Dendritic cell treated with granulocyte-macrophage colony-stimulating factor and Interleukin-4, amounts not matched to agents 40 ng/mL and 50 ng/mL, for 4 days (primary cell): ENCODE measurements at regions not wholly inside any gene's neighbourhood (a gene's known extent, or its start where the extent isn't known, plus 50 kb on each side); places are given as distances from the start of the nearest gene placed in this dataset.

Experiments
- H3K27ac Mint-ChIP-seq: one replicate; pipeline ENCODE4 v1.8.0; 2022; ENCODE audit warnings: mild to moderate bottlenecking, mixed read lengths
- H3K27me3 Mint-ChIP-seq: one replicate; pipeline ENCODE4 v1.8.0; 2022; ENCODE audit warnings: mild to moderate bottlenecking, mixed read lengths
- H3K36me3 Mint-ChIP-seq: one replicate; pipeline ENCODE4 v1.8.0; 2022; ENCODE audit warnings: low read depth, mixed read lengths
- H3K4me1 Mint-ChIP-seq: one replicate; pipeline ENCODE4 v1.8.0; 2022; ENCODE audit warnings: low read depth, mixed read lengths
- H3K4me3 Mint-ChIP-seq: one replicate; pipeline ENCODE4 v1.8.0; 2022; ENCODE audit warnings: mild to moderate bottlenecking, moderate library complexity, mixed read lengths
- H3K9me3 Mint-ChIP-seq: one replicate; pipeline ENCODE4 v1.8.0; 2022; ENCODE audit warnings: mixed read lengths
- intact Hi-C: fragments of 100-400 bp; cut with micrococcal nuclease; formaldehyde crosslinking; loops from one replicate; pipeline ENCODE4 v1.15.0; 2022

DNA sequence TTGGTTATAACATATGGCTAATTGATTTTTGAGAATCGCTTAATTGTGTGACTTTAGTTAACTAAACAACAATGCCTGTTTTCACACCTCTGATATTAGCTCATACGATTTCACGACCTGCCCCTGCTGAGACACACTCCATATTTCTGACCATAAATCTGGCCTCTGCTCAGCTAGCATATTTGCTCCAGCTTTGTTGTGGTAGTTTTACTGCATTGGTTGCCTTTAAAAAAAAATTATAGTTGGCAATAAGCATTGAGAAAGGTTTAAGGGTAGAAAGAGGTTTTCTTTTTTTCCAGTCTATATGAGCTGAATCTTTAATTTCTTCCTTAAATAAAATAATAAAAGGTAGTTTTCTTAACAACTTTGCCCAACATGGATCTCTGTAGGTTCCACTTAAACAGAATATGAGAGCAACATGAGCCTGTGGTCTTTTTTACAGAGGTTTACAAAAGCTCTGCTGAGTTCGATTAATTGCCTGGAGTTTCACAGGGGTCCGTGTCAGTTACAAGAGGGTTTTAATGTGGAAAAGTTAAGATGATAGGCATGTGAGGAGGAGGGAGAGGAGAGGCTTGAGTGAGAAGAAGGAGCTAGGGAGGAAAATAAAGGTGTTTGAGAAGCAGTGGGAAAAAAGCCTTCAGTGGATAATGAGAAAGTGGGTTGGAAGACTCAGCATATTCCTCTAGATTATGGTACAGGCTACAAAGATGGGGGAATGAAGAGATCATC is 318.2 kb downstream of the CXCL12 start:
- H3K27me3 Mint-ChIP-seq: no peaks in the 10 kb centered on the region
- H3K4me3 Mint-ChIP-seq: no peak overlapping the region
- H3K36me3 Mint-ChIP-seq: no peaks in the 10 kb centered on the region
- H3K4me1 Mint-ChIP-seq: no peaks in the 10 kb centered on the region
- H3K27ac Mint-ChIP-seq: no peak overlapping the region
- intact Hi-C loops: no loop called here
- no peaks in the 10 kb centered on the region for H3K9me3 Mint-ChIP-seq

DNA sequence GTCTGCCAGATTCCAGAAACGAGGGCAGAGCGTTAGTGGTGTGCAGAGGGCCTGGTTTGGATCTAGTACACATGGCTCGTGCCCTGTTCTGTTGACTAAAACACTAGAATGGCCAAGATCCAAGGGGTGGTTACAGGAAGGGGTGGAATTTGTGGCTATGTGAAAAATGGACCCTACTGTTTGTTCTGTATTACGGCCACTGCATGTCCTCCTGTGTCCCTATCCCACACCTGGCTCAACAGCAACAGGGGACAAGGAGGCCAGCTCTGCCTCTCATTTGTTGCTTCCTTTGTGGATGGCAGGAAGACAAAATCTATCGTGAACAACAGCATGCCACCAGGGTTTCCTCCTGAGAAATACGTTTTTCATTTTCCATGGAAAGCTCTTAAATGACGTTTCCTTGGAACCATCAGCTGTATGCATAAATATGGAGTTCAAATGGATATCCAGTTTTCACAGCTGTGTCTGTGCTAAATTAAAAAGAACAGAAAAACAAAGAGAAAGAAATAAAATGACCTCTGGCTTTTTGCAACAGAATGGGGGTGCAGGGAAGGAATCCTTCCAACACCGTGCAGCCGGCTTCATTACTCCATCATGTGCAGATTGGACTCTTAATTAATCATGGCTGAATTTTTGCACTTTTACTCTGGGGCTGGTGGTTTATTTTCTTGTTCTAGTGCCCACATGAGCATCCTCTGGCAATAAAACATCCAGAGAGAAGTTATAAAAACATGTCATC is 318.9 kb downstream of the CXCL12 start:
- Mint-ChIP-seq H3K36me3 (no peaks in the 10 kb centered on the region), H3K27me3 (no peaks in the 10 kb centered on the region), H3K4me1 (no peaks in the 10 kb centered on the region), H3K9me3 (no peaks in the 10 kb centered on the region), H3K4me3 (no peak overlapping the region), H3K27ac (no peak overlapping the region)
- intact Hi-C loops: no loop called here

DNA sequence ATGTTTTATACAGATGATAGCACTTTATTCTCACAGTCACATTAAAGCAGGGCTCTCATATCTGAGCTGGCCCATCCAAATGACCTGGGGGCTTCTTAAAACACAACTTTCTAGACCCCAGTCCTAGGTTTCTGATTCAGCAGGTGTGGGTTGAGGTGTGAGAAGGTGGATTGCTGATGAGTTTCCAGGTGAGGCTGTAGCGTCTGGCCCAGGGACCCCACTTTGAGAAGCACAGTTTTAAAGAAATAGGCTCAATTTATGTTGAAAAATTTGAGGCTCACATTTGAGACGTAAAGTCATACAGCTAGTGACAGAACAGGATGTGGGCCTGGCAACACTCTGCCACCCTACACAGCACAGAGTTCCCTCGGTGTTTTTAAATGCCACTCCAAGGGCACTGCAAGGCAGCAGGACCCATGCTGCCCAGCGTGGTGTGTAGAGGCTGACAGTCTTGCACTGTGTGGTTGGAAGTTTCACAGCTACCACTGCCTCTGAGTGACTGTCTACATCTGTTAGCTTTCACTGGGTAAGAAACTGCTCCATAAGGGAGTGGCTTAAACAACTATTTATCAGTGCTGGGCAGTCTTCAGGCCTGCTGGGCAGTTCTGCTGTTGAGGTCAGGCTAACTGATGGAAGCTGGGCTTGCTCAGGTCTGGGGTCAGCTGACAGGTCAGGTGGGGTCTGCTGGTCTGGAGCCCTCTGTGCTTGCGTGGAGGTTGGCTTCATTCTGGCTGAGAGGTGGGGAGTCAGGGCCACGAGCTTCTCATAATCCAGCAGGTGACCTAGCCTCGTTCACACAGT is 319.7 kb downstream of the CXCL12 start:
- Mint-ChIP-seq H3K36me3 (no peaks in the 10 kb centered on the region), H3K27ac (no peak overlapping the region), H3K4me3 (no peak overlapping the region), H3K4me1 (no peaks in the 10 kb centered on the region), H3K9me3 (no peaks in the 10 kb centered on the region), H3K27me3 (no peaks in the 10 kb centered on the region)
- intact Hi-C loops: no loop called here

DNA sequence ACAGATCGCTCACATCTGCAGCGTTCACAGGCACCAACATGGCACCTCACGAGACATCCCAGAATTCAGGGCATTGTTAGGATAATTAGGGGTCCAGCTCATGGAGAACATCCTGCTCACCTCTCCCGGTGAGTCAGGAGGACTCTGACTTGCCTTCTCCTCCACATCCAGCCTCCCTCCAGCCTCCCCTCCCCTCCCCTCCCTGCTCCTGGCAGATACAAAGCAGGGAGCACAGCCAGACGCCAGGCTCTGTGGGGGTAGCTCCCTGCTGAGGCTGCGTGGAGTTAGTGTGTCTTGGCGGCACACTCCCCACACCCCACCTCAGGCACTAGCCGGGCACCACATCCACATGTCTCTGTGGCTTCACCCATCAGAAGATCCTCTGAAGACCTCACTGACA is 320.6 kb downstream of the CXCL12 start:
- H3K27ac Mint-ChIP-seq: no peak overlapping the region
- no peaks in the 10 kb centered on the region for H3K9me3 Mint-ChIP-seq
- no peak overlapping the region for H3K4me3 Mint-ChIP-seq
- no peaks in the 10 kb centered on the region for H3K36me3 Mint-ChIP-seq
- intact Hi-C loops: no loop called here
- H3K4me1 Mint-ChIP-seq: no peaks in the 10 kb centered on the region
- no peaks in the 10 kb centered on the region for H3K27me3 Mint-ChIP-seq

DNA sequence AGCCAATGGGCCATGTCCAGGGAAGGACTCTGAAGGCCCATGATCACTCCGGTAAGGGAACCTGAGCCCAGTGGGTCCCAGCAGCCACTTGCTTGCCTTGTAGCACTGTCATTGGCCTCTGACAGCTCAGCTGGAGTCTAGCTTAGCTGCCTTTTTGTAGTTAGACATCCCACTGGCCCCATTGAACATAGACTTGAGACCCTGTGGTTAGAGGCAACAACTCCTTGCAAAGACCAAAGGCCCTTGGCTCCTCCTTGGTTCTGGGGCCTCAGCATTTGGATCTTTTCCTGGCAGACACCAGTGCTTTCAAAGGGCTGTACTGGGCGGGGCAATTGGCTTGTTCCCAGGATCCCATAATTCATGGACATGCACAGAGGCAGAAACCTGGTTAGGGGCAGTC is 321.2 kb downstream of the CXCL12 start:
- no peak overlapping the region for H3K27ac Mint-ChIP-seq
- no peaks in the 10 kb centered on the region for H3K27me3 Mint-ChIP-seq
- no peaks in the 10 kb centered on the region for H3K4me1 Mint-ChIP-seq
- intact Hi-C loops: no loop called here
- H3K9me3 Mint-ChIP-seq: no peaks in the 10 kb centered on the region
- no peak overlapping the region for H3K4me3 Mint-ChIP-seq
- no peaks in the 10 kb centered on the region for H3K36me3 Mint-ChIP-seq

DNA sequence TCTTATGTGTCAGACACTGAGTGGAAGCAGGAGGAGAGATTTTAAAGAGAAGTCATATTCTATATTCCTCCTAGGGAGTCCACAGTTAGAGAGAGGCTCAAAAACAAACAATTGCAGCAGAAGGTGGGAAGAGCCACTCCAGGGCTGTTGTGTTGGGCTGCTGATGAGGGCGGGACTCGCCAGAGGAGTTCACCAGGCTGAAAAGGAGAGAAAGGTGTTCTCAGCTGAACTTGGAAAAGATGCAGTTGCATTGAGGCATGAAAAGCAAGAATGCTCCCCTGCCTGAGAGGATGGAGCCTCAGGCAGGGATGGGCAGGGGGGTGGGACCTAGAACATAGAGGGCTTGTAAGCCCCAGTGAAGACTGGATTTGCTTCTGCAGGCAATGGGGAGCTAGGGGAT is 324.2 kb downstream of the CXCL12 start:
- Mint-ChIP-seq H3K36me3 (no peaks in the 10 kb centered on the region), H3K27me3 (no peaks in the 10 kb centered on the region), H3K4me3 (no peak overlapping the region), H3K4me1 (no peaks in the 10 kb centered on the region), H3K27ac (no peak overlapping the region), H3K9me3 (no peaks in the 10 kb centered on the region)
- intact Hi-C loops: no loop called here

DNA sequence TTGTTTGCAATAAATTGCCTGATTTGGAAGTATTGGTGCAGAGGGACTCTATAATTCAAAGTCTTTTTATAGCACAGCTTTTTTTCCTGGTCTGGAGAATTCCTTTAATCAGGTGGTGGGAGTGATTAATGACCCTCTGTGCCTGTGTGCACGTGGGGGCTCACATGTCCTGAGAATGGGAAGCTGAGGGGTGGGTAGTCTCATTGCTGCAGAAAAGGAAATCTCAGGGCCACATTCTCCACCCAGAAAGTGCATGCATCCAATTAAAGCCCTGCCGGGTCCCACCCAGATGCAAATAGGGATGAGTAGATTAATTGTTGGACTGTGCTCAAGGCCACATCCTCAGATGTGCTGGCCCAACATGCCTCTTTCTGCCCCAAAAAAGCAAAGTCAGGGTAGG is 324.7 kb downstream of the CXCL12 start:
- Mint-ChIP-seq H3K36me3 (no peaks in the 10 kb centered on the region), H3K4me1 (no peaks in the 10 kb centered on the region), H3K9me3 (no peaks in the 10 kb centered on the region), H3K4me3 (no peak overlapping the region), H3K27ac (no peak overlapping the region), H3K27me3 (no peaks in the 10 kb centered on the region)
- intact Hi-C loops: no loop called here

DNA sequence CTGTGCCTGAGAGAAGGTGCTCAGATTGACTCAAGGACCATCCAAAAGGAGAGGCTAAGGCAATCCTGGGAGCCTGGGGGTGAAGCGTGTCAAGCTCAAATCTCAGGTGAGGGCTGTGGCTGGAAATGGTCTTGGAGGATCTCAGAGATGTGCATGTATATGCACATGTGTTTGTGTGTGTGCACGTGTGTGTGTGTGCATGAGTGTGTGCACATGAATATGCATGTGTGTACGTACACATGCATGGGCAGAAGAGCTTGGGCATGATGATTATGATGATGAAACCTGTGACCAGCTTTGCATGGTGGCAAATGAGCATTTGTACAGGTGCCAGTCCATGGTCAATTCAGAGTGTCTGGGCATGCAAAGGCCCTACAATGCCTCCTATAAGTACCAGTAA is 326.6 kb downstream of the CXCL12 start:
- Mint-ChIP-seq H3K27ac (no peak overlapping the region), H3K4me3 (no peak overlapping the region), H3K36me3 (no peaks in the 10 kb centered on the region), H3K27me3 (no peaks in the 10 kb centered on the region), H3K9me3 (no peaks in the 10 kb centered on the region), H3K4me1 (no peaks in the 10 kb centered on the region)
- intact Hi-C loops: no loop called here

DNA sequence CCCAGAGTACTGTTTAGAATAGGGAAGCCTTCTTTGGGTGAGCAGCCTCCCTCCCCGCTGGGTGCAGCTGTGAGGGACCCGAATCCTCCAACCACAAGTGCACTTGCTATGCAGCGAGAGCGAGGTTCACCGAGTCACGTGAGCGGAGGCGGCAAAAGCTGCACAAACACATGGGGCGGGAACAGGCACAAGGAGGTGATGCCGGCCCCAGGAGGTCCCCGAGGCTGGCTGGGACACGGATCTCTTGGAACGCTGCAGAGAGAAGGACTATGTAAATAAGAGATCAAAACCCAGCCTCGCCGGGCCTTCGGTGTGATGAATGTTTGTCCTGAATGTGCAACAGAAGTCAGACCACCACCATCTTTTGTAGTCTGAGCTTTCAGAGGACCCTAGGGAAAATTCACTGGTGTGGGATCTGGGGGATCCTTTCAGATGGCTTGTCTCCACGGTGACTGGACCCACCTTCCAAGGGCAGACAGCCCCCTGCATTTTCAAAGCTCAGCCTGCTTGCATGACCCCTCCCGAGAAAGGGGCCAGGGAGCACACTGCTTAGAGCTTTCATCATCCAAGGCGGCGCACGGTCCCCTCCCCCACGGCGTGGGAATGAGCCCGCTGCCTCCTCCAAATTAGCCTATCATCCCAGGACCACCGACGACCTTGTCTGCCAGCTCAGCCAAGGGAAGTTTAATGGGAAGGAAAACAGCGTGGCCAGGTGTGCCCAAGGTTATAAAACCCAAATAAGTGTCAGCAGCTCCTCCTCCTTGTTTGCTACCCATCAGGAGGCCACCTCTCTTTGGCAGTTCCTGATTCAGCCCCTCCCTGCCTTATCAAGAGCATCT is 327.7 kb downstream of the CXCL12 start:
- intact Hi-C loops: no loop called here
- Mint-ChIP-seq H3K4me3 (no peak overlapping the region), H3K9me3 (no peaks in the 10 kb centered on the region), H3K36me3 (no peaks in the 10 kb centered on the region), H3K4me1 (no peaks in the 10 kb centered on the region), H3K27ac (no peak overlapping the region), H3K27me3 (no peaks in the 10 kb centered on the region)

DNA sequence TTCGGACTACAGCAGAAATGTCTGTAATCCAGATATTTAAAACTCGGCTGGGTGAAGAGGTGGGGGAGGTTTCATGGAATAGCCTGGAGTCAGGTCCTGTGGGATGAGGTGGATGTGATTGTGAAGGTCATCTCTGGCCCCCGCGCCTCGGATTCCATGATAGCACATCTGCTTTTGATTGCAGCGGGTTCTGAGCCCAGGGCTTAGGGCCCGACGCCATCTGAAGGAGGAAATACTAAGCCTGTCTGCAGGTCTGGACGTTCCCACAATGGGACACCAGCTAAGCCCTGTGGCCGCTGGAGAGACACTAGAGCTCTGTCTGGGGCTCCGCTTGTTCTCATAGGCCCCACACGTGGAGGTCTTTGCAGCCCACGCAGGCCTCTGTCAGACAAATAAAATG is 328.7 kb downstream of the CXCL12 start:
- Mint-ChIP-seq H3K36me3 (no peaks in the 10 kb centered on the region), H3K4me3 (no peak overlapping the region), H3K27me3 (no peaks in the 10 kb centered on the region), H3K4me1 (no peaks in the 10 kb centered on the region), H3K27ac (no peak overlapping the region), H3K9me3 (no peaks in the 10 kb centered on the region)
- intact Hi-C loops: no loop called here

DNA sequence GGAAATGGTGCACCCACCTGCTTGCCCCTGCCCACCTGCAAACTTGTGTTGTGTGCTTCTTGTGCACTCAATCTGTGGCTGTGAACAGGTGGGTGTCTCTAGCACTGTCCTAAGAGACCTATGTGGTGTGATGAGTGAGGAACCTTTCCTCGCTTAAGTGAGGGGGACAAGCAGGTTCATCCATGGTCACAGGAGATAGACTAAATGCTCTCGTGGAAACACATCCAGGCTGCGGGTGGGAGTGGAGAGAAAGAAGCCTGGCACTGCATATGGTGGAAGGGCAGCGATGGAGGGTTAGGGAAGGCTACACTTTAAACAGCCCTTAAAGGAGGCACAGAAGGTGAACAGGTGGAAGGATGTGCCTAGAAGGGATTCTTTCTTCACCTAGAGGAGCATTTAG is 330.9 kb downstream of the CXCL12 start:
- intact Hi-C loops: no loop called here
- H3K27ac Mint-ChIP-seq: no peak overlapping the region
- no peaks in the 10 kb centered on the region for H3K9me3 Mint-ChIP-seq
- no peak overlapping the region for H3K4me3 Mint-ChIP-seq
- H3K27me3 Mint-ChIP-seq: no peaks in the 10 kb centered on the region
- H3K4me1 Mint-ChIP-seq: no peaks in the 10 kb centered on the region
- no peaks in the 10 kb centered on the region for H3K36me3 Mint-ChIP-seq

DNA sequence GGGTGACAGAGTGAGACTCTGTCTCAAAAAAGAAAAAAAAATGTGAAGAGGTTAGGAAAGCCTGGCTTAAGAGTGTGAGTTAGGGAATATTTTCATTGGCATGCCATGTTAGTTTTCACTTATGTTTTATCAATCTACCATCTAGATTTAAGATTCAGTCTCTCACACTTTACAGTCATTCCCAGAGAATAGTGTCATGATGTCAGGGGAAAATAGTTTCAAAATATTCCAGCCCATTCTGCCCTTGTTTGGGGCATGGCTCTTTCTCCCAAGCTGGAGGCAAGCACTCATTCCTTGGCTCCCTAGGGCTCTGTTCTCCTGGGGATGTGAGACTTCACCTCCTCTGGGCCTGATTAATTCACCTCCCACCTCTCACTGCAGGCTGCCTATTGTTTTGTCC is 331.5 kb downstream of the CXCL12 start:
- no peak overlapping the region for H3K27ac Mint-ChIP-seq
- no peak overlapping the region for H3K4me3 Mint-ChIP-seq
- H3K9me3 Mint-ChIP-seq: no peaks in the 10 kb centered on the region
- H3K27me3 Mint-ChIP-seq: no peaks in the 10 kb centered on the region
- H3K36me3 Mint-ChIP-seq: no peaks in the 10 kb centered on the region
- no peaks in the 10 kb centered on the region for H3K4me1 Mint-ChIP-seq
- intact Hi-C loops: no loop called here

DNA sequence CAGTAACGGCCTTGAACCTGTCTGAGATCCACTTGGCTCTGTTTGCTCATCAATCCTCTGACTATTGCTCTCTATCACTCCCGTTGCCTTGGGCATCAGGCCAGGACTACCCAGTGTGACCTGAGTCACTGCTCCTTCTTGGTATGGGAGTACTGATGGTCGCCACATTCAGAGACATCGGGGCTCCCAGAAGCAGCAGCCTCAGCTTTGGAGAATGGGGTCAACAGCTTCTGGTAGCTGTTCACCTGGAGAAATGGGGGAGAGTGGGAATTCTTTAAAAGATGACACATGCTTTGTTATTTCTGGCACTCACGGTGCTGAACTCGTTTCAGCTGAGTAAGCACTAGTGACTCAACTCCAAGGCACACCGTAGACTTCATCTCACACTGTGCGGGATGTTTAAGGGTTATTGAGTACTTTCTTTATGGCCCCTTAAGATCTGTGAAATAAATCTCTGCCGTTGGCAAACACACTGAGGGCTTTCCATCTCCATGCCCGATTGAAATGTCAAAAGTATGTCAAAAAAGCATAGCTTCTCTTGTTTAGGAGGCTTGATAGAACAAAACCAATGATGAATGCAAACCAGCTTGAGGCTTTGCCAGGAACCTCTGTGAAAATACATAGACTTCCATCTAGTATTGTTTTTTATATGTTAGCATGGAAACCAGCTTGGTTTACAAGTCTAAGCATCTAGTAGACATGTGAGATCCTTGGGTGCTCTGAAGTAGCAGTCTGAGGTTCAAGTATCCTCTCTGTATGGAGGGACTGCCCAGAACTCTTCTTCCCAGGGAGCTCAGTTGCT is 333.1 kb downstream of the CXCL12 start:
- peaks cover 9% of the 10 kb centered on the region for H3K27me3 Mint-ChIP-seq
- intact Hi-C loops: no loop called here

More for the DNA sequence above, 333.1 kb downstream of the CXCL12 start:
- Mint-ChIP-seq H3K27ac (no peak overlapping the region), H3K4me3 (no peak overlapping the region), H3K4me1 (peaks cover 5% of the 10 kb centered on the region), H3K9me3 (no peaks in the 10 kb centered on the region), H3K36me3 (no peaks in the 10 kb centered on the region)
